GM06990 (cell line): ENCODE measurements at regions not wholly inside any gene's neighbourhood (a gene's known extent, or its start where the extent isn't known, plus 50 kb on each side); places are given as distances from the start of the nearest gene placed in this dataset.

ENCODE experiments used
- DNase-seq: peaks from one replicate; pipeline ENCODE4 v3.0.0-alpha.2; 2011; ENCODE audit not compliant: insufficient read length; ENCODE audit errors: extremely low read depth
- H3K27me3 ChIP-seq: replicated peaks from 2 replicates; pipeline ENCODE4 v1.6.0; 2011; ENCODE audit warnings: low read length; ENCODE audit not compliant: control insufficient read depth, insufficient read depth
- H3K36me3 ChIP-seq: 2 replicates; pipeline ENCODE4 v1.5.1; 2011; ENCODE audit warnings: low read length; ENCODE audit not compliant: control insufficient read depth, insufficient read depth
- H3K4me3 ChIP-seq: replicated peaks from 2 replicates; pipeline ENCODE4 v1.5.1; 2011; ENCODE audit warnings: low read depth, mild to moderate bottlenecking, control low read depth, low read length
- CTCF ChIP-seq: IDR thresholded peaks from 2 replicates; pipeline ENCODE4 v1.5.1; 2011; ENCODE audit warnings: low read length, control low read depth, mild to moderate bottlenecking, inconsistent platforms; ENCODE audit not compliant: insufficient read depth, poor library complexity, severe bottlenecking

DNA sequence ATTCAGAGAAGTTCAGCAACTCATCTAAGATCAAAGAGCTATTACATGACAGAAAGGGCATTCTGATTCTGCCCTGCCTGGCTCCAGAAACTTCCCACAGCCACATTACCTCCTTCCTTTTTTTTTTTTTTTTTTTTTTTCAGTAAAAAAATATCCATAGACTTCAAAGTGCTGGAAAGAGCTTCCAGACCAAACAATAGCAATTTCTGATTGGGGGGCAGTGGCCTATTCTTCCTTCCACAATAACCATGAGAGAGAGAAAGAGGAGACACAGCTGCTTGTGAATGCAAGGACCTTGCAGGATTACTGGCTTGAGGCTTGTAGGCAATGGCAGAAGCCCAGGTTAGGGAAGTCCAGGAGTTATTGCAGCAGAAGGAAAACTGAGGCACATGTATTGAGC, 151.0 kb upstream of the TOX3 start:
- no peak for DNase-seq
- Histone ChIP-seq H3K36me3 (no peaks in the 10 kb centered on the region), H3K4me3 (no peak overlapping the region), H3K27me3 (no peaks in the 10 kb centered on the region)
- TF ChIP-seq CTCF = no peak

DNA sequence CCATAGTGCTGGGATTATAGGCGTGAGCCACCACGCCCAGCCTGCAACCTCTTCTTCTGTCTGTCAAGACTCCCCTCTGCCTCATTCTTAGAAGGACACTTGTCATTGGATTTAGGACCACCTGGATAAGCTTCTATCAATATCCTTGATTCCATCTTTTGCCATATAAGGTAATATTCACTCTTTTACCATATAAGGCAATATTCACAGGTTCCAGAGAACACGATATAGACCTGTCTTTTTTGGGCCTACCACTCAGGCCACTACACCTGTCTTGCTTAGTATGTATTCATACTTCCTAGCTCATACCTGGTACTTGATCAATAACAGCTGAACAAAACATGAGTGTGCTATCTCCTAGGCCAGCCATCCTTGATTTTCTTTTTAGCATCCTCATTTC, 149.2 kb upstream of the TOX3 start:
- Histone ChIP-seq H3K4me3 (no peak overlapping the region), H3K27me3 (no peaks in the 10 kb centered on the region), H3K36me3 (no peaks in the 10 kb centered on the region)
- DNase-seq = no peak
- TF ChIP-seq CTCF = no peak

DNA sequence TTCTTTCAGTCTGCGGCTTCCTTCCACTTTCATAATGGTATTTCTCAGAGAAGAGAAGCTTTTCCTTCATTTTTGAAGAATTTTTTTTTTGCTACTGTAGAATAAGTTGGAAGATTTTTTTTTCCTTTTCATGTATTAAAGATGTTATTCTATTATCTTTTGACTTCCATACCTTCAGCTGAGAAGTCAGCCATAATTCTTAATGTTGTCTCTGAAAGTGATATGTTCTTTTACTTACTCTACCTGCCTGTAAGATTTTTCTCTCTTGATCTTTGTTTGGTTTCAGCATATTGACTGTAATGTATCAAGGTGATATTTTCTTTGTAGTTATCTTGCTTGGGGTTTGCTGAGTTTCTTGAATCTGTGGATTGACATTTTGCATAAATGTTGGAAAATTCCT, 143.5 kb upstream of the TOX3 start:
- DNase-seq = no peak

DNA sequence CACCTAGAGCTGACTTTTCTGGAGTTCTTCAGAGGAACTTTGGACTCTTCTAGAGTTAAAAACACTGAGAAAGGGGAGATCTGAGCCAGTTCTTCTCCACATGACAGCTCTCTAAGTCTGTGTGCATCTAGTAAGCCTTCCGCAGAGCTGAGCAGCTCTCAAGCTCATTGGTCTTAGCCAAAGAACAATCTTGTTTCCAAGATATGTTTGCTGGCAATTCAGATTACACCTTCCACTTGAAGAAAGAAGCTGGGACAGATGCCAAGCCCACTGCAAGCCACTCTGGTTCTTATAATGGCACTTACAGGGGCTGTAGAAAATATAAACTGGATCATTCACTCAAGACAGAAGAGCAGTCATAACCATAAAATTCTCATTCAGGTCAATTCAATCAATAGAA, 134.1 kb upstream of the TOX3 start:
- no peak for TF ChIP-seq CTCF

More for the DNA sequence above, 143.5 kb upstream of the TOX3 start:
- no peak for TF ChIP-seq CTCF
- H3K36me3 ChIP-seq = no peaks in the 10 kb centered on the region
- no peak overlapping the region for H3K4me3 ChIP-seq
- no peaks in the 10 kb centered on the region for H3K27me3 ChIP-seq

GRCh38 chr16:52677501-52677900, 130.6 kb upstream of the TOX3 start:
- H3K36me3 ChIP-seq = no peaks in the 10 kb centered on the region
- no peak for DNase-seq
- TF ChIP-seq CTCF = no peak
- no peak overlapping the region for H3K4me3 ChIP-seq
- no peaks in the 10 kb centered on the region for H3K27me3 ChIP-seq

More for the DNA sequence above, 134.1 kb upstream of the TOX3 start:
- Histone ChIP-seq H3K27me3 (no peaks in the 10 kb centered on the region), H3K36me3 (no peaks in the 10 kb centered on the region), H3K4me3 (no peak overlapping the region)
- DNase-seq = no peak

DNA sequence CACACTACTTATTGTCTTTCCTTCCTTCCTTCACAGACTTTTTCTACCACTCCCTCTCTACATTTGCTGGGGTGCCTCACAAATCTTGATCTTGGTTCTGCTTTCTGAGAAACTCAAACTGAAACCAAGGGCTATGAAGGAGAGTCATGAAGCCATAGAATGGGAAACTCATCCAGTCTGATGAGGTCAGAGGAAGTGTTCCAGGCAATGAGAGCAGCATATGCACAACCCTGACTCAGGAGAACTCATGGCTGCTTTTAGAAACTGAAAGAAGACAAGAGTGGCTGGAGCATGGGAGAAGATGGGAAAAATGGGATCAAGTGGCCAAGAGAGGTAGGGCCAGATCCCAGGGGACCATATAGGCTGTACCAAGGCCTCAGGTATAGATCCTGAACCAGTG, 130.0 kb upstream of the TOX3 start:
- no peak for TF ChIP-seq CTCF
- Histone ChIP-seq H3K4me3 (no peak overlapping the region), H3K36me3 (no peaks in the 10 kb centered on the region), H3K27me3 (no peaks in the 10 kb centered on the region)
- DNase-seq = no peak
